Effector CD4-positive, alpha-beta T cell (primary cell): ENCODE measurements at regions not wholly inside any gene's neighbourhood (a gene's known extent, or its start where the extent isn't known, plus 50 kb on each side); places are given as distances from the start of the nearest gene placed in this dataset.
"Not testable (repeated sequence)": the region's sequence is repeated elsewhere in the genome, so short reads cannot be mapped to it uniquely, and the experiment has no call there.

Experiments
- DNase-seq: peaks from one replicate; pipeline ENCODE4 v3.0.0-alpha.2; 2020

- no peak for DNase-seq
Measured at GRCh38 chr3:66812741-66813140, 185.4 kb upstream of the KBTBD8 start.

GRCh38 chr3:66816090-66816761 lies 181.9 kb upstream of the KBTBD8 start:
- DNase-seq, result no peak

- no peak for DNase-seq
Measured at GRCh38 chr3:66817951-66818557, 180.1 kb upstream of the KBTBD8 start.

- no peak for DNase-seq
Measured at GRCh38 chr3:66819993-66820501, 178.1 kb upstream of the KBTBD8 start.

DNA sequence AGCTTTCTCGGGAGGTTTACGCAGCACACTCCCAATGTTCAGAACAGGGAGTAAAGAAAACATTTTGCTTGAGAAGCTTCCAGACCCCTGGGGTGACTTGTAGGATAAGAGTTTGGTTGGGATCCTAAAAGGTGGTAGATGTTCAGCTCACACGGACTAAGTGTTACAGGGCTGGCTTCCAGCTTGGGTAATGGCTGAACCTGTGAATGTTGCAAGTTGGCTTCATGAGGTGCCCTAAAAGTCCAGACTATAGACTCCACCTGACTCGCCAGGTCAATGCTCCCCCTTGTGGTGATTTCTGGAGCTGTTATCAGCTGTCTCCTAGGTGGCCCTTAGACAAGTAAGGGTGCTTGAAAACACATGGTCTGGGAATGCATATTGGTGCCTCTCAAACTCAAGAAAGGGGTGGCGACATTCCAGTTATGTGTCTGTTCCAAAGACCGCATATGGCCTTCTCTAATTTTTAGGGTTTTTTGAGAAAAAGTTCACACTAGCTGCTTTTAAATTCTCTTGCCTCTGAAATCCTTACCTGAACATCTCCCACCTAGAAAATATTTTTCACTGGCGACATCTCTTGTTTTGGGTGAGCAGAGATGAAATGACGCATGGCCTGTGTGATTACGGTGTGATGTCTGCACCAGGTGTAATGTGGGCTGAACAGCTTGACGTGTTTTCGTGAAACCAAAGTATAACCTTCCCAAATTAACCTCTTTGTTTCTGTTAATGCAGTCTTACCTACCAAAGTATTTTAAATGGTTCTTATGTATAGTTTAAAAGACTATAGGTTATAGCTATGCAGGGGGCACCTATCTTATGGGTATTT lies 175.7 kb upstream of the KBTBD8 start:
- peak; percentile 65 for DNase-seq

- no peak for DNase-seq
Measured at GRCh38 chr3:66823009-66823397, 175.1 kb upstream of the KBTBD8 start.

DNA sequence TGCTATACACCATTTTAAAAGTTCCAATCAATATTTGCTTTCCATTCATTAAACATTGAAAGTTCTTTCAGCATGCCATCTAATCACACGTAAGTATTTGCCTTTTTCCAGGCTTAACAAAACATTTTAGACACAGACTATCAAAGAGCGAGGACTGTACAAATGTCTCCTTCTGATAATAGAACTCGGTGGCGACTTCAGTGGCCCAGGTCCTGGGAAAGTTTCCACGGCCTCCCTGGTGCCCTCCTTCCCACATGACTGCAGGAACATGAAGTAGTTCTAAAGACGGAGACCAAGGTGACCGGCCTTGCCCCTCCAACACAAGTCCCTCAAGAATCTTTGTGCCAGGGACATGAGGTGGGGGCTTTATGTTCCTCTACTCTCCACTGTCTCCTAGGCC lies 174.6 kb upstream of the KBTBD8 start:
- no peak for DNase-seq

DNA sequence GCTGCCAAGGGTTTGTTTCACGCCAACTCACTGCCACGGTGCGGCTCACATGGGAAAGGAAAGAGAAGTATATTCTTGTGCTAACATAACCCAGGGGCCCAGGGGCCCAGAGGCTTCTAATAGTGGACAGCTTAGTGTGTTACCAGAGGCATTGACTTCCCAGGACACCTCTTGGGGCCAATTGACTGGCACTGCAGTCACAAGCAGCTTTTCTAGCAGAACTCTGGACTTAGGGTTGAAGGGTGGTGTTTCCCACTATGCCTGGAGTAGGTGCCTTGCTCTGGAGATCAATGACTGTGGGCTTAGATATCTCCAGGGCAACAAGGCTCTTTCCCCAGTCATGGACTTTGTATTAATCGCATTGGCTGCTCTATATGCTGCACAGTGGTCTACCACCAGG lies 172.7 kb upstream of the KBTBD8 start:
- no peak for DNase-seq

GRCh38 chr3:66827726-66828125 lies 170.4 kb upstream of the KBTBD8 start:
- DNase-seq, result no peak

GRCh38 chr3:66828303-66828702 lies 169.8 kb upstream of the KBTBD8 start:
- no peak for DNase-seq

- no peak for DNase-seq
Measured at GRCh38 chr3:66830301-66830700, 167.8 kb upstream of the KBTBD8 start.

DNA sequence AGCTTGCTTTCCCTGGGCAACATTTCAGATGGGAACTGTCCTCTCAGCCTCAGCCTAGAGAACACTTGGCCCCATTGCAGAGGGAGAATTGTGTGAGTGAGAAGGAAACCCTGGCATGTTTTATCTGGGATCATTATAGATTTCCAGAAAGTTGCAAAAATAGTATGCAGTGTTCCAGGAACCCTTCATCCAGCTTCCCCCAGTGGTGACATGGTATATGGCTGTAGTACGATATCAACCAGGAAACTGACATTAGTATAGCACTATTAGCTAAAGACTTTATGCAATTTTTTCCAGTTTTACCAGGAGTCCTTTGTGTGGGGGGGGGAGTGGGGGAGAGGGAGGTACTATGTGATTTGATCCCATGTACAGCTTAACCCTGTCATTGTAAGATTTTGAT lies 166.2 kb upstream of the KBTBD8 start:
- DNase-seq, result no peak

DNA sequence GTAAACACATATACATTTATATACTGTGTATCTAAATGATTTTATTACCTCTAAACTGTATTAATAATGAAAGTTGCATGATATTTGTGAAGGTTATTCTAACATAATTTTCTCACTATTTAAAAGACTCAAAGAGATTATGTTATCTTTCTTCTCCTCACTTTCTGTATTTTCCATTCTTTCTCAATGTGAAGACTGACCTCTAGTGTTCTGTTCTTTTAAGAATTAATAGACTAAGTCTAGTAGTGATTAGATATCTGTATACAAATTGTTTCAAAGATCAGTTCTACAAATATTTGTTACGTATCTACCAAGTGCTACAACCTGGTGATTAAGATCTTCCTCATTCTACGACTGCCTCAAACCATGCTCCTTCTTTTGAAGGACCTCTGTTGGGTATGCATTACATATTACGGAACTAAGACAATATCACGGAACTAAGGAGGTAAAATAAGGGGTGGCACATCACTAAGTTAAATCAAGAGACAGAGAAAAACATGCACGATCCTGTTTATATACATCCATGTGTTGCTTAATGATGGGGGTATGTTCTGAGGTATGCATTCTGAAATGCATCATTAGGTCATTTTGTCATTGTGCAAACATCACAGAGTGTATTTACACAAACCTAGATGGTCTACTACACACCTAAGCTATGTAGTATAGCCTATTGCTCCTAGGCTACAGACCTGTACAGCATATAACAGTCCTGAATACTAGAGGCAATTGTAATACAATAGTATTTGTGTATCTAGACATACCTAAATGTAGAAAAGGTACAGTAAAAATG lies 161.5 kb upstream of the KBTBD8 start:
- DNase-seq, result no peak

DNA sequence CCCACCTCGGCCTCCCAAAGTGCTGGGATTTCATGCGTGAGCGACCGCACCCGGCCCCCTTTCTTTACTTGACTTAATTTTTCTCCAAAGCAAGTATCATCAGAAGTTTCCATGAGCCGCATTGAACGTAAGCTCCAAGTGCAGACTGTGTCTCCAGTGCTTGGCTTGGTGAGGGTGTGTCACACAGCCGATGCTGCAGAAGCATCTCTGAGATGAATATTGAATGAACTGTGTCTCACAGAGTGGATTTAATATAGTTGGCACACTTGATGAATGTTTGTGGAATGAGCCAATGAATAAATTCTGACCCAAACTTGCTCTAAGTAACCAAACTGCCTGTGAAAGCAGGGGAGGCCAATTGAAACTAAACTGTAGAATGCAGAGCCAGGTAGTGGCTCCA lies 159.4 kb upstream of the KBTBD8 start:
- DNase-seq, result no peak

- DNase-seq, result no peak
Measured at GRCh38 chr3:66839508-66839907, 158.6 kb upstream of the KBTBD8 start.

DNA sequence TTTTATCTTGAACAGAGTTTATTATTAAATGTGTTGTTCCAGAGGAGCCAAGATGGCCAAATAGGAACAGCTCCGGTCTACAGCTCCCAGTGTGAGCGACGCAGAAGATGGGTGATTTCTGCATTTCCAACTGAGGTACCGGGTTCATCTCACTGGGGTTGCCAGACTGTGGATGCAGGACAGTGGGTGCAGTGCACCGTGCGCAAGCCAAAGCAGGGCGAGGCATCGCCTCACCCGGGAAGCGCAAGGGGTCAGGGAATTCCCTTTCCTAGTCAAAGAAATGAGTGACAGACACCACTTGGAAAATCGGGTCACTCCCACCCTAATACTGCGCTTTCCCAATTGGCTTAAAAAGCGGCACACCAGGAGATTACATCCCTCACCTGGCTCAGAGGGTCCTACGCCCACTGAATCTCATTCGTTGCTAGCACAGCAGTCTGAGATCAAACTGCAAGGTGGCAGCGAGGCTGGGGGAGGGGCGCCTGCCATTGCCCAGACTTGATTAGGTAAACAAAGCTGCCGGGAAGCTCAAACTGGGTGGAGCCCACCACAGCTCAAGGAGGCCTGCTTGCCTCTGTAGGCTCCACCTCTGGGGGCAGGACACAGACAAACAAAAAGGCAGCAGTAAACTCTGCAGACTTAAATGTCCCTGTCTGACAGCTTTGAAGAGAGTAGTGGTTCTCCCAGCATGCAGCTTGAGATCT lies 155.2 kb upstream of the KBTBD8 start:
- DNase-seq, result not testable (repeated sequence)

- DNase-seq, result no peak
Measured at GRCh38 chr3:66851894-66852613, 146.1 kb upstream of the KBTBD8 start.

- DNase-seq, result no peak
Measured at GRCh38 chr3:66854601-66855151, 143.4 kb upstream of the KBTBD8 start.

GRCh38 chr3:66856533-66856932 lies 141.6 kb upstream of the KBTBD8 start:
- no peak for DNase-seq

DNA sequence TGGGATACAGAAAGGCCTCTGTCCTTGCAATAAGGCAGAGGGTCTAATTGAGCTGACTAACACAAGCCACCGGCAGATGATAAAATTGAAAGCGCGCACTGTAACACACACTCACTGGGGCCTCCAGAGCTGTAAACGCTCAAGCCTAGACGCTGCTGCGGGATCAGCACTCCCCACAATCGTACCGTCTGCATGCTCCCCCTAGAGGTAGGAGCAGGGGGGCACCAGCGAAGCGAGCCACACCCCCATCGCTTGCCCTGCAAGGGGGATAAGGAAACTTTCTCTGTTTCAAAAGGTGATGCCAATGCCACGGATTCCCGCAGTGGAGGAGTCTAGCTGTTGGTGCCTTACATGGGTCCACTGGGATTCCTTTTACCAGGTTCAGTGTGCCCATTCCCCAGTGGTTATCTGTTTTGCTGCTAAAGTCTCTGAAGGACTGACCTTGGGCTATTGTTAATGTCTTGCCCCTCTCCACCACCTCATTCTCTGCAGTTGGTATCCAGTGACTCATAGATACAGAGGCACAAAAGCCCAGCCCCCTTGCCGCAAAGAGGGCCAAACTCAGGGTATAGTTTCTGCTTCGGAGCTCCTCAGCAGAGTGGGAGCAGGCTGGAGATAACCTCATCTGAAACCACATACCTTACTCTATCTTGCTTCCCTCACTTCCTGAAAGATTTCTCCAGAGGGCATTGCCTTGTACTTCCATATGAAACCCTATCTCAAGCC lies 139.3 kb upstream of the KBTBD8 start:
- DNase-seq, result no peak

DNA sequence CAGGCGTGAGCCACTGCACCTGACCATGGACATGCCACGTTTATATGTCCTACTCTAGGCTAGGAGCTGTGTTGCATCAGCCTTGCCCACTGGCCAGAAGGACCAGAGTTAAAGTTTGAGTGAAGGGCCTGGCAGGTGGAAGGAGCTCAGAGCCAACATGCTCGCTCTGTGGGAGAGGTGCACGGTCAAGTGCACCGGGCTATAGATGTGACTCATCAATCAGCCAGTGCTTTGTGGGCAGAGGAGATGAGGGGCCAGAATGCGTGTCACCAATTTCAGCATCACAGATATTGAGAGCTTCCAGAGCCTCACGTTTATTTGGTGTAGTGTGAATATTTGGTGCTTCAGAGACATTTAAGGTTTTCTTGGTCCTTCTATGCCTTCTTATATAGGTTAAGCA lies 137.3 kb upstream of the KBTBD8 start:
- no peak for DNase-seq
